PC-3 (cell line): ENCODE measurements at regions not wholly inside any gene's neighbourhood (a gene's known extent, or its start where the extent isn't known, plus 50 kb on each side); places are given as distances from the start of the nearest gene placed in this dataset.

ENCODE experiments used
- ATAC-seq: fragments of 200-7000 bp; cut with Tn5 transposase; 2 replicates; pipeline ENCODE4 v1.9.1; 2020; ENCODE audit warnings: mild to moderate bottlenecking, moderate library complexity
- BruUV-seq: library from RNA; stranded (reverse); fragments of 400-500 nt; replicated peaks from 2 replicates; lab custom pipeline; 2021; lab: Mats Ljungman, UMichigan
- CTCF ChIA-PET: fragments of 300-600 bp; sonication (Branson Sonifier 250); formaldehyde crosslinking; loops from one replicate; lab custom pipeline; 2022; ENCODE audit warnings: antibody characterized with exemption; lab: Charles Lee
- POLR2A ChIA-PET: fragments of 300-600 bp; sonication (Branson Sonifier 250); formaldehyde crosslinking; loops from one replicate; lab custom pipeline; 2022; ENCODE audit warnings: antibody characterized with exemption; ENCODE audit not compliant: unreplicated experiment; lab: Charles Lee
- DNase-seq: peaks from one replicate; pipeline ENCODE4 v3.0.0-alpha.2; 2015
- H2AFZ ChIP-seq: fragments of 300-600 bp; sonication (generic); 2 replicates; pipeline ENCODE4 v1.6.0; 2016; ENCODE audit warnings: antibody characterized with exemption, low read length
- H3F3A ChIP-seq: fragments of 300-600 bp; sonication (generic); one replicate; pipeline ENCODE4 v1.6.0; 2017; ENCODE audit warnings: antibody characterized with exemption, low read length, control low read depth, mild to moderate bottlenecking; ENCODE audit not compliant: unreplicated experiment
- H3K27ac ChIP-seq: fragments of 300-600 bp; sonication (generic); 2 replicates; pipeline ENCODE4 v1.5.1; 2016; ENCODE audit warnings: mild to moderate bottlenecking, low read length
- H3K27me3 ChIP-seq: fragments of 300-600 bp; sonication (generic); 2 replicates; pipeline ENCODE4 v1.6.1; 2016; ENCODE audit warnings: low read length, mixed read lengths
- H3K36me3 ChIP-seq: fragments of 300-600 bp; sonication (generic); 2 replicates; pipeline ENCODE4 v1.6.1; 2016; ENCODE audit warnings: low read depth, mixed run types, low read length, mixed read lengths
- H3K4me1 ChIP-seq: fragments of 300-600 bp; sonication (generic); 2 replicates; pipeline ENCODE4 v1.5.1; 2016; ENCODE audit warnings: low read length; ENCODE audit not compliant: insufficient read depth
- H3K4me2 ChIP-seq: fragments of 300-600 bp; sonication (generic); 2 replicates; pipeline ENCODE4 v1.6.0; 2016; ENCODE audit warnings: low read length
- H3K4me3 ChIP-seq: fragments of 300-600 bp; sonication (generic); 2 replicates; pipeline ENCODE4 v1.5.1; 2016; ENCODE audit warnings: mild to moderate bottlenecking, low read length, mixed read lengths
- H3K79me2 ChIP-seq: fragments of 300-600 bp; sonication (generic); 2 replicates; pipeline ENCODE4 v1.6.1; 2017; ENCODE audit warnings: low read length, mixed read lengths
- H3K9ac ChIP-seq: fragments of 300-600 bp; sonication (generic); 2 replicates; pipeline ENCODE4 v1.6.0; 2016; ENCODE audit warnings: mild to moderate bottlenecking, low read length
- H3K9me2 ChIP-seq: fragments of 300-600 bp; sonication (generic); replicated peaks from 2 replicates; pipeline ENCODE4 v1.6.1; 2016; ENCODE audit warnings: mixed run types, low read length, mixed read lengths
- H3K9me3 ChIP-seq: fragments of 300-600 bp; sonication (generic); 2 replicates; pipeline ENCODE4 v1.6.1; 2016; ENCODE audit warnings: low read length, mixed read lengths
- H4K20me1 ChIP-seq: fragments of 300-600 bp; sonication (generic); 2 replicates; pipeline ENCODE4 v1.6.1; 2016; ENCODE audit warnings: low read length, mixed read lengths
- CTCF ChIP-seq: fragments of 300-600 bp; sonication (generic); conservative IDR thresholded peaks from 2 replicates; pipeline ENCODE4 v1.5.1; 2017; ENCODE audit warnings: antibody characterized with exemption, low read depth, mild to moderate bottlenecking, low read length
- EZH2 ChIP-seq: fragments of 300-600 bp; sonication (generic); IDR thresholded peaks from one replicate; pipeline ENCODE4 v1.6.1; 2017; ENCODE audit warnings: antibody characterized with exemption, mild to moderate bottlenecking, low read length; ENCODE audit not compliant: unreplicated experiment
- EZH2phosphoT487 ChIP-seq: fragments of 300-600 bp; sonication (generic); IDR thresholded peaks from 2 replicates; pipeline ENCODE4 v1.6.1; 2018; ENCODE audit warnings: mild to moderate bottlenecking, antibody characterized with exemption, low read length, borderline replicate concordance
- intact Hi-C: fragments of 100-400 bp; cut with micrococcal nuclease; formaldehyde crosslinking; loops from 2 replicates; pipeline ENCODE4 v1.9.0; 2023

GRCh38 chr3:104178680-104179079 lies 1188.0 kb upstream of the ALCAM start:
- H3K4me1 ChIP-seq, result no peaks in the 10 kb centered on the region
- no peak overlapping the region for H3K27ac ChIP-seq
- H4K20me1 ChIP-seq, result no peaks in the 10 kb centered on the region
- no peak for TF ChIP-seq EZH2
- no peak for TF ChIP-seq EZH2phosphoT487
- TF ChIP-seq CTCF, result no peak
- no peaks in the 10 kb centered on the region for H3K9me2 ChIP-seq
- H3K9ac ChIP-seq, result no peak overlapping the region
- ATAC-seq (no peak), DNase-seq (no peak)
- 0 out of 2 replicates have a peak, but pooled peaks cover 3% of the 10 kb centered on the region for H3K27me3 ChIP-seq
- BruUV-seq, result no TSS peak
- no peaks in the 10 kb centered on the region for H3F3A ChIP-seq
- H3K4me3 ChIP-seq, result no peak overlapping the region
- no peaks in the 10 kb centered on the region for H3K79me2 ChIP-seq
- intact Hi-C loops, result no loop called here
- no peak overlapping the region for H3K4me2 ChIP-seq
- no peaks in the 10 kb centered on the region for H3K36me3 ChIP-seq
- ChIA-PET CTCF (no interaction called here), POLR2A (no interaction called here)
- H2AFZ ChIP-seq, result no peak overlapping the region
- no peaks in the 10 kb centered on the region for H3K9me3 ChIP-seq

GRCh38 chr3:104180906-104181305 lies 1185.8 kb upstream of the ALCAM start:
- no peaks in the 10 kb centered on the region for H3K9me2 ChIP-seq
- H3K9me3 ChIP-seq, result no peaks in the 10 kb centered on the region
- H3K9ac ChIP-seq, result no peak overlapping the region
- TF ChIP-seq EZH2, result no peak
- TF ChIP-seq CTCF, result no peak
- no peak for TF ChIP-seq EZH2phosphoT487
- no peak overlapping the region for H2AFZ ChIP-seq
- DNase-seq, result no peak
- no peak overlapping the region for H3K4me2 ChIP-seq
- no peaks in the 10 kb centered on the region for H3K36me3 ChIP-seq
- 0 out of 2 replicates have a peak, but pooled peaks cover 3% of the 10 kb centered on the region for H3K27me3 ChIP-seq
- no peaks in the 10 kb centered on the region for H4K20me1 ChIP-seq
- BruUV-seq, result no TSS peak
- H3K4me1 ChIP-seq, result no peaks in the 10 kb centered on the region
- H3K79me2 ChIP-seq, result no peaks in the 10 kb centered on the region
- ChIA-PET CTCF (no interaction called here), POLR2A (no interaction called here)
- H3F3A ChIP-seq, result no peaks in the 10 kb centered on the region
- ATAC-seq, result no peak
- no peak overlapping the region for H3K27ac ChIP-seq
- no peak overlapping the region for H3K4me3 ChIP-seq
- intact Hi-C loops, result no loop called here

- DNase-seq (no peak), ATAC-seq (no peak)
- H2AFZ ChIP-seq, result no peak overlapping the region
- no peak for TF ChIP-seq EZH2phosphoT487
- no peak for TF ChIP-seq CTCF
- no peak for TF ChIP-seq EZH2
- H3F3A ChIP-seq, result no peaks in the 10 kb centered on the region
- no peak overlapping the region for H3K4me3 ChIP-seq
- CTCF ChIA-PET, result no interaction called here
- no peak overlapping the region for H3K4me2 ChIP-seq
- no peaks in the 10 kb centered on the region for H3K4me1 ChIP-seq
- no TSS peak for BruUV-seq
- no peak overlapping the region for H3K9ac ChIP-seq
- H3K36me3 ChIP-seq, result no peaks in the 10 kb centered on the region
- H3K79me2 ChIP-seq, result no peaks in the 10 kb centered on the region
- H4K20me1 ChIP-seq, result no peaks in the 10 kb centered on the region
- no peak overlapping the region for H3K27ac ChIP-seq
- intact Hi-C loops, result no loop called here
- H3K27me3 ChIP-seq, result 0 out of 2 replicates have a peak, but pooled peaks cover 3% of the 10 kb centered on the region
- no peaks in the 10 kb centered on the region for H3K9me3 ChIP-seq
- POLR2A ChIA-PET, result no interaction called here
- H3K9me2 ChIP-seq, result no peaks in the 10 kb centered on the region
Observed at GRCh38 chr3:104190681-104191080, 1176.0 kb upstream of the ALCAM start.
